GM21786 (cell line): ENCODE measurements at regions not wholly inside any gene's neighbourhood (a gene's known extent, or its start where the extent isn't known, plus 50 kb on each side); places are given as distances from the start of the nearest gene placed in this dataset.

Source experiments
- ATAC-seq: cut with Tn5 transposase; IDR thresholded peaks from one replicate; pipeline ENCODE4 v1.9.1; 2021; ENCODE audit not compliant: unreplicated experiment

- no peak for ATAC-seq
These were observed 294.3 kb upstream of the SETBP1 start for GRCh38 chr18:44386401-44386800.

GRCh38 chr18:44388329-44388728 is 292.4 kb upstream of the SETBP1 start:
- no peak for ATAC-seq

DNA sequence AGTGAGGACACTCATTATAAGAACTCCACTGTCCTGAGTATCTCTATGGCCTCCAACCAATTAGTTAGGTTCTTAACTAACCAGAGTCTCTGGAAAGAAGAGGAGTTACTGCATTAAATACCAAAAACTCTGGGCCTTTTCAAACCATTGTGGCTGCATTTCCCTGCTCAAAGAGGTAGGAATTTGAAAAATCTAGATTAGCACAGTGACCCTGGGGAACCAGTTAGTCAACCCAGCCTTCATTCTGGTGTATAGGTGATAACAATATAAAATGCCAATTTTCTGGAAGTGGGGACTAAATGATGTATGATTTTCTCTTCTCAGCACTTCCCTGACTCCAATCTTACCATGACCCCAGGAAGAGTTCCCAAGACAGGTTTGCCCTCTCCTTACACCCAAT is 287.8 kb upstream of the SETBP1 start:
- ATAC-seq = no peak

GRCh38 chr18:44393406-44393805 is 287.3 kb upstream of the SETBP1 start:
- ATAC-seq = no peak

DNA sequence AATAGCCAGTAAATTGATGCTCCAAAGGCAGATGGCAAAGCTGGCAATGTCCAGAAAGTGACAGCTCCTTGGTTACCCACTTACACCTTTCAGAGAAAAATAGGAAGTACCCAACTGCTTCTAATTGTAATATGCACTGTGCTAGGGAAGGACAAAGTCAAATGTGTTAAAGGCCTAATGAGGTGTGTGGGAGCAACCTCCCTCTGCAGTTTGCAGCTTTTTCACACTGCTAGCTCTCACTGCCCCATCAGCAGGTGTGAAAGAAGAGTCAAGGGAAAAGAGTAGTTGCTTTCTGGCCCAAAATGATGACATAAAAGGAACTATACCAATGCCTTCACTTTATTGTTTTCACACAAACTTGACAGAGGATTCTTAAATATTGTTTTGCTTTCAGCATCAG is 284.1 kb upstream of the SETBP1 start:
- no peak for ATAC-seq

GRCh38 chr18:44409071-44409470 is 271.6 kb upstream of the SETBP1 start:
- no peak for ATAC-seq

- no peak for ATAC-seq
These were observed 271.2 kb upstream of the SETBP1 start for GRCh38 chr18:44409515-44409914.

- ATAC-seq = no peak
These were observed 269.9 kb upstream of the SETBP1 start for GRCh38 chr18:44410740-44411139.

- no peak for ATAC-seq
These were observed 269.3 kb upstream of the SETBP1 start for GRCh38 chr18:44411262-44411905.

DNA sequence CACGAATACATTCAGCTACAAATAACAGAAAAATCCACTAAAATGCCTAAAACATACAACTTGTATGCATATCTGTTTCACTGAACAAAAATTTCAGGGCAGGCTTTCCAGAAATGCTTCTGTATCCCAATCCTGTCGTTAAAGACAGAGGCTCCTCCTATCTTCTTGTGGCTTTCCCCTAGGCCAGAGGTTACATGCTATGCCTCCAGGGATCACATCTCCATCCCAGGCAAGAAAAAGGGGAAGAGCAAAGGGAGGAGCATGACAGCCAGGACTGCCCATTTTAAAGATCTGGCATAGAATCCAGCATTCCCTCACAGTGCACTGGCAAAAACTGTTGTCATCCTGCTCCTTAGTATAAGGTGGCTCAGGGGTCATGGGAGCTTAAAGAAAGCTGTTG is 268.7 kb upstream of the SETBP1 start:
- ATAC-seq = no peak

GRCh38 chr18:44423814-44424644 is 256.7 kb upstream of the SETBP1 start:
- no peak for ATAC-seq

DNA sequence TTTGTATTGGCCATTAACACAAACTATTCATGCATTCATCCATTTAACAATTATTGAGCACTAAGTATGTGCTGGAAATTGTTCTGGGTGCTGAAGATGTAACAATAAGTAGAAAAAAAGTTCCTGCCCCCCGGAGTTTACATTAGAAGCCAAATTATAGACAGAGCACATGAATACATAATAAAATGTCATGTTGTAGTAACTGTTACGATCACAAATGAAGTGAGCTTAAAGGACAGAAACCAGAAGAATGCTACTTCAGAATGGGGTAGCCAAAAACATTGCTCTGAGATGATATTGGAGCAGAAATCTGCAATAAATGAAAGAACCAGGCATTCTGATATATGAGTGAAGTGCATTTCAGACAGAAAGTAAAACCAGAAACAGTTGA is 256.0 kb upstream of the SETBP1 start:
- ATAC-seq = no peak

DNA sequence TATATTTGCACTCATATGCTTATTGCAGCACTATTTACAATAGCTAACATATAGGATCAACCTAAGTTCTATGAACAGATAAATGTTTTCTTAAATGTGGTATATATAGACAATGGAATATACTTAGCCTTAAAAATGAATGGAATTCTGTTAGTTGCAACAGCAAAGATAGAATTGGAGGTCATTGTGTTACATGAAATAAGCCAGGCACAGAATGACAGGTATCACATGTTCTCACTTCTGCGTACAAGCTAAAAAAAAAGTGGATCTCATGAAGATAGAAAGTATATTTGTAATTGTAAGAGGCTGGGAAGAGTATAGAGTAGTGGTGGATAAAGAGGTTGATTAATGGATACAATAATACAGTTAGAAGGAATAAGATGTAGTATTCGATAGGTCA is 255.5 kb upstream of the SETBP1 start:
- no peak for ATAC-seq

GRCh38 chr18:44437603-44438002 is 243.1 kb upstream of the SETBP1 start:
- ATAC-seq = no peak

DNA sequence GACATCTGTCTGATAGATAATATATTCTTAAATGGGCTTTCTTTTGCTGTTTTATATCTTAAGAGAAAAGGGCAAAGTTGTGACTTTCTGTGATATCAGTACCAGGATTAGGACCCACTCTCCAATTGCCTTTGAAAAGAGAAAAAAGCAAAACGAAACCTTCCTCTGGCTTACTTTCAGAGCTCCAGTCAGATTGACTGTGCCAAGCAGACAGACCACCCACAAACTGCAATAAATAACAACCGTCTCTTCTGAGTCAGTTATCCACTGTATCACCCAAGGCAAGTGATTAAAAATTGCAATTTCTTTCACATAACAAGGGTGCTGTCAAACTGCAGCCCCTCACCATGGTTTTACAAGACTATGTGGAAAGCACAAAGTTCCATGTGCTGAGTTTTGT is 230.5 kb upstream of the SETBP1 start:
- ATAC-seq = no peak

GRCh38 chr18:44452346-44452745 is 228.3 kb upstream of the SETBP1 start:
- ATAC-seq = no peak

DNA sequence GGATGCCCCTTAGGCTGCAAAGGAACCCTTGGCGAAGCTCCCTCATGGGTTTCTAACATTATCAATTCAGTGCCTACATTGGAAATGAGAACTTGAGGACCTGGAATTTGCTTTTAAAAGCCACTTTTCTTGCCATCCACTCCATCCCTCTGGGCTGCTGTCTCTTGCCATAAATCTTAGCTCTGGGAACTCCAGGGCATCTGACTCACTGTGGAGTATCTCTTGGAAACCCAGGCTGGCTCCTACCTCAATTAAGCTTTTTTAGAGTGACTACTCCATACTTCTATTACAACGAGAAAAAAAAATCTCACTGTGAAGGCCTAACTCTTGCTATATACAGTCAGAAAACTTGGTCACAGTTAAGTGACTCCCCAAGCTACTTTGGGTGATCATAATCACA is 227.2 kb upstream of the SETBP1 start:
- no peak for ATAC-seq

DNA sequence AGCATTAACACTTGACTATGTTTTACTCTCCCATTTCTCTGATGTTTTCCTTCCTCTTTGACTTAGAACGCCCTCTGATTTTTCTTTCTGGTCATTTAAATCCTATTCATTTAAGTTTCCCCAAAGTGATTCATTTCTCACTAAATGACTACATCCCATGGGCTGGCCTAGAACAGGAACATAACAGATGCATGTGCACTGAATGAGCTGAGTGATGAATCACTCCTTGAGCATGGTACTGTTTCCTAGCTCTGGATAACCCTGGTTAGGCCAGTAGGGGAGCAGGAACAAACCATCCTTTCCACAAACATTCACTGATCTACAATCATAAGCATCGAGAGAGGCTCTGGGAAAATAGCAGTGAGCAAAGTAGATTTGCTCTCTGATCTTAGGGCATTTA is 221.9 kb upstream of the SETBP1 start:
- no peak for ATAC-seq

DNA sequence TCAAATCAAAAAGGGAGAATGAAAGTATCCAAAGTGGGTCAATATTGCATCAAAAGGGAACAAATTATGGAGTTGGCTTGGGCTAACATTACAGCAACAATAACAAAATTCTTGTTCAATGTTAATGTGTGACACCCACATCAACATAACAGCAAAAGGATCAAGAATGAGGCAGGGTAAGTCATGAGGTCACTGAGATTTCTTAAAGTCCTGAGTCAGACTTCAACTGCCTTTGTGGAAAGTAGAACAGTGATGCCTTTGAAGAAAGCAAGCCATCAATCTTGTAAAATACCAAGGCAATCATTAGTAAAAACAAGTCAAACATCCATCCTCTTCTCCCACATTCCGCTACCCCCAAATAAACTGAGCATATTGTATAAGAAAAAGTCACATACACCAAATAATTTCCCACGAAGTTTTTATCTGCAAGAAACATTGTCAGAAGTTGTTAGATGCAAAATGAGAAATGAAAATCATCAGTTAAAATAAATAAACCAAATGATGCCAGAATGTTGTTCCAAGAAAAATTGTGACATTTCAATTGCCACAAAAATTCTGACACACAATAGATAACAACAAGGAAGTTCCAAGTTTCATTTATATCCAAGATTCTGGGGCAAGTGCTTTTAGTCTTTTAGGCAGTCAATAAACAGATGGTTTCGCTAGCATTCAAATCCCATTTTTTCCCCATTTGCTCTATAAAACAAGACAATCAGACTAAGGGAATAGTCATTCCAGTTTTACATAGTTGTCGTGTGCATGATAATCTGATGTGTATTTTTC is 216.1 kb upstream of the SETBP1 start:
- ATAC-seq = no peak

GRCh38 chr18:44465381-44465841 is 215.3 kb upstream of the SETBP1 start:
- no peak for ATAC-seq

GRCh38 chr18:44466997-44467396 is 213.7 kb upstream of the SETBP1 start:
- no peak for ATAC-seq

DNA sequence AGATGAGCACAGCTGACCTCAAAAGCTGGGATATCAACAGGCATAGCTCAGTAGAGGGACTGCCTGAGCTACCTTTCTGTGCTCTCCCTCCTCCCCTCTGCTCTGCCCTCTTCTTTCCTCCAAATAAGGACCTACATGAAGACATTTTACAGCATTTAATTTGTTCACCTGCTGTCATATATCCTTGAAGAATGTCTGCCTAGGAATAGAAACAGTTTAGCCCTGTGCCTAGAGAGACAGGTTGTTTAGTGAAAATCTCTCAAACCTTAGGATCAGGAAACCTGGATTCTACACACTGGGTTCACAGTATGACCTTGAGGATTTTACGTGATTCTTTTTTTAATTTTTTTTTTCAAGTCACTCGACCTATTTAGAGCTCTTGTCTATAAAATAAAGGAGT is 213.0 kb upstream of the SETBP1 start:
- ATAC-seq = no peak
